ENCODE measurements at regions not wholly inside any gene's neighbourhood (a gene's known extent, or its start where the extent isn't known, plus 50 kb on each side); places are given as distances from the start of the nearest gene placed in this dataset.

DNA sequence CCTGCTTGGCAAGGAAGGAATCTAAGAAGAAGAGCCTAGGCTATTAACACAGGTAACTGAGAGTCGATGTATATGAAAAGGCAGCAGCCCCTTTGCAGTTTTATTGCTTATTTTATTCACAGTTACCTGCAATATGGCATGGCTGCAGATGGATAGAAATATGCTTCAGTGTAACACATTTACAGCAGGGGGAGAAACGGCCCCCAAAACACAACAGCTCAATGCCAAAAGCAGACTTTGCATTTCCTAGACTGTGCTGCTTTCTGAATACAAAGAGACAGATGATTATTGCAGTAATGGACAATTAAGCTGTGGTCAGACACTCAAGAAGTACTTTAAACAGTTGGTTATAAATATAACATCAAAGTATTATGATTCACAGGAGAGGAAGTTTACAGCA, 108.0 kb upstream of the CDH13 start:
- no peaks in the 10 kb centered on the region for H3K27me3 ChIP-seq
- WGBS, 2 donors, result 38 to 46% methylated on average over 2 of the region's 2 CpGs
- H3K4me3 ChIP-seq, result no peak overlapping the region
- FAIRE-seq, result no peak
- intact Hi-C loops (cut with DNase I), result no loop called here
- H3K27ac ChIP-seq, result no peak overlapping the region
- H3K9me3 ChIP-seq, result no peaks in the 10 kb centered on the region
- H3K4me1 ChIP-seq, result no peaks in the 10 kb centered on the region
- TF ChIP-seq, protein P1, sequence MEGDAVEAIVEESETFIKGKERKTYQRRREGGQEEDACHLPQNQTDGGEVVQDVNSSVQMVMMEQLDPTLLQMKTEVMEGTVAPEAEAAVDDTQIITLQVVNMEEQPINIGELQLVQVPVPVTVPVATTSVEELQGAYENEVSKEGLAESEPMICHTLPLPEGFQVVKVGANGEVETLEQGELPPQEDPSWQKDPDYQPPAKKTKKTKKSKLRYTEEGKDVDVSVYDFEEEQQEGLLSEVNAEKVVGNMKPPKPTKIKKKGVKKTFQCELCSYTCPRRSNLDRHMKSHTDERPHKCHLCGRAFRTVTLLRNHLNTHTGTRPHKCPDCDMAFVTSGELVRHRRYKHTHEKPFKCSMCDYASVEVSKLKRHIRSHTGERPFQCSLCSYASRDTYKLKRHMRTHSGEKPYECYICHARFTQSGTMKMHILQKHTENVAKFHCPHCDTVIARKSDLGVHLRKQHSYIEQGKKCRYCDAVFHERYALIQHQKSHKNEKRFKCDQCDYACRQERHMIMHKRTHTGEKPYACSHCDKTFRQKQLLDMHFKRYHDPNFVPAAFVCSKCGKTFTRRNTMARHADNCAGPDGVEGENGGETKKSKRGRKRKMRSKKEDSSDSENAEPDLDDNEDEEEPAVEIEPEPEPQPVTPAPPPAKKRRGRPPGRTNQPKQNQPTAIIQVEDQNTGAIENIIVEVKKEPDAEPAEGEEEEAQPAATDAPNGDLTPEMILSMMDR (IDR thresholded peaks at IDR 0.05), result no peak
- no peaks in the 10 kb centered on the region for H3K36me3 ChIP-seq
- no peak for DNase-seq
- no peak for ATAC-seq

DNA sequence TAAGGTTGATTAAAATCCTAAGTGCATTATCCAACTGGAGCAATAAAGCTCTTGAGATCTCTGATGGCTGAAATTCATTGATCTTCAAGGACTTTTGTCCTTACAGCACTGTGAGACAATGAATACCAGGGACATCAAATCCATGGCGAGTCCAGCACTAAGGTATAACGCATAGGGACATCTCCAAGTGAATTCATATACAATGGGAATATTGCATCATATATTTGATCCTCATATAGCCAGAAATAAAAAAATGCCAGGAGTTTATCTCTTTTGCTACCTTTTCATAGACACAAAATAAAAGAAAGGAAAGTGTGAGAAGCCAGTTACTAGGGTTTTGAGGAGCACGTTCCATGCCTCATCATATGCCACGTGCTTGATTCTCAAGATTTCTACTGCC, 112.5 kb upstream of the CDH13 start:
- DNase-seq (no peak), ATAC-seq (no peak), FAIRE-seq (no peak)
- Histone ChIP-seq H3K4me3 (no peak overlapping the region), H3K27ac (no peak overlapping the region), H3K36me3 (no peaks in the 10 kb centered on the region), H3K27me3 (no peaks in the 10 kb centered on the region), H3K9me3 (no peaks in the 10 kb centered on the region), H3K4me1 (no peaks in the 10 kb centered on the region)
- WGBS, 2 donors, result 55 to 69% methylated on average over 4 of the region's 4 CpGs
- intact Hi-C loops (cut with DNase I), result no loop called here
- TF ChIP-seq, protein P1 (IDR thresholded peaks at IDR 0.05), result no peak

DNA sequence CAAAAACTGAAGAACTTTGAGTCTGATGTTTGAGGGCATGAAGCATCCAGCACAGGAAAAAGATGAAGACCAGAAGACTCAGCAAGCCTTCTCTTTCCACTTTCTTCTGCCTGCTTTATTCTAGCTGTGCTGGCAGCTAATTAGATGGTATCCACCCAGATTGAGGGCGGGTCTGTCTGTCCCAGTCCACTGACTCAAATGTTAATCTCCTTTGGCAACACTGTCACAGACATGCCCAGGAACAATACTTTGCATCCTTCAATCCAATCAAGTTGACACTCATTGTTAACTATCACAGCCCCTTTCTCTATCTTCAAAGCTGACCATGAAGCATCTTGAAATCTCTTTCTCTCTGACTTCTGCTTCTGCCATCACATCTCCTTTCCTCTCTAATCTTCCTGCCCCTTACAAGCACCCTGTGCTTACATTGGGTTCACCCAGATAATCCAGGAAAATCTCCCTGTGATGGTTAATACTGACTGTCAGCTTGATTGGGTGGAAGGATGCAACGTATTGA, 115.9 kb upstream of the CDH13 start:
- Histone ChIP-seq H3K4me1 (no peaks in the 10 kb centered on the region), H3K27me3 (no peaks in the 10 kb centered on the region), H3K9me3 (no peaks in the 10 kb centered on the region), H3K27ac (no peak overlapping the region), H3K36me3 (no peaks in the 10 kb centered on the region), H3K4me3 (no peak overlapping the region)
- ATAC-seq (no peak), DNase-seq (no peak), FAIRE-seq (no peak)
- intact Hi-C loops (cut with DNase I), result no loop called here
- 40 to 45% methylated on average over 2 of the region's 2 CpGs for WGBS, 2 donors
- TF ChIP-seq, protein P1 (IDR thresholded peaks at IDR 0.05), result no peak

DNA sequence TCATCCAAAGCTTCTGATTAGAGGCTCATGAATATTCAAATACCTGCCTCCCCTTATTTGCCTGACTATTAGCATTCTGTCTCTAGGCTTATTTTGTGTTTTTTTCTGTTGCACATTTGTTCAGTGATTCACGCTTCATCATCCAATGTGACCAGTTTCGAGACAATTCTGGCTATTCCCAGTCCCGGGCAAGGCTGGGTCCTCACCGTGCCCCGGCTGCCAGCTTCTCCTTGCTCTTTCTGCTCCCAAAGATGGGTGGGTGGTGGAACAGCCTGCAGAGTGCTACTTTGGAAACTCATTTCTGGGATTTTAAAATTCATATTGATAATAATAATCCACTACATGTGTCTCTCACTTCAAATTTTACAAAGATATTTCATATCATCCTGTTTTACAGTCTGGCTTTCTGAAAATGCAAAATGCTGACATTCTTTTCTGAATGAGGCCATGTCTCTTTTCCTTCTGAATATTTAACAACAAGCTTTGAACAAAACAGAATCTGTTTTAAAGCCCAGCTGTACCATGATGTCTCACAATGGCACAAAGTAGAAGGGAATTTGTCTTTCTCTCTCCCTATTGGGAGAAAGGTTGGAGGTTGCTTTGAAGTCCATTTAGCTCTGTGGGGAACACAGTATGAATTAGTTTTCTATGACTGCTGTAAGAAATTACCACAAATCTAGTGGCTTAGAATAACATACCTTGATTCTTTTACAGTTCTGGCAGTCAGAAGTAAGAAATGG, 116.9 kb upstream of the CDH13 start:
- 81 to 92% methylated on average over 5 of the region's 5 CpGs for WGBS, 2 donors
- H3K4me1 ChIP-seq, result no peaks in the 10 kb centered on the region
- FAIRE-seq (no peak), DNase-seq (no peak), ATAC-seq (no peak)
- H3K9me3 ChIP-seq, result no peaks in the 10 kb centered on the region
- intact Hi-C loops (cut with DNase I), result loop anchor here in 1 of 3 donors (10.0 kb wide), 1 partner anchor 65 kb away; no protein-coding TSS in a partner anchor
- H3K4me3 ChIP-seq, result no peak overlapping the region
- H3K27ac ChIP-seq, result no peak overlapping the region
- H3K36me3 ChIP-seq, result no peaks in the 10 kb centered on the region
- H3K27me3 ChIP-seq, result no peaks in the 10 kb centered on the region
- TF ChIP-seq, protein P1 (IDR thresholded peaks at IDR 0.05), result no peak
